CD8-positive, alpha-beta memory T cell (primary cell): ENCODE measurements at regions not wholly inside any gene's neighbourhood (a gene's known extent, or its start where the extent isn't known, plus 50 kb on each side); places are given as distances from the start of the nearest gene placed in this dataset.

Experiments
- CTCF ChIA-PET: fragments of 350-600 bp; sonication (Branson Sonifier 250); formaldehyde crosslinking; loops from one replicate; lab custom pipeline; 2021; ENCODE audit warnings: antibody characterized with exemption; lab: Charles Lee
- POLR2A ChIA-PET: fragments of 350-600 bp; sonication (Branson Sonifier 250); formaldehyde crosslinking; loops from one replicate; lab custom pipeline; 2021; ENCODE audit warnings: antibody characterized with exemption; lab: Charles Lee
- DNase-seq, 5 donors: peaks; one replicate each; pipeline versions ENCODE4 v3.0.0 to v3.0.0-alpha.2; 2020 to 2022; ENCODE audit warnings: mixed read lengths in 1 of 5
- H3K27ac ChIP-seq: one replicate; pipeline ENCODE4 v1.7.0; 2013; ENCODE audit warnings: low read depth, mild to moderate bottlenecking, low read length, moderate library complexity
- H3K27me3 ChIP-seq: 2 replicates; pipeline ENCODE4 v1.7.0; 2013; ENCODE audit warnings: low read length, mild to moderate bottlenecking; ENCODE audit not compliant: insufficient read depth, poor library complexity, severe bottlenecking
- H3K36me3 ChIP-seq: 2 replicates; pipeline ENCODE4 v1.7.0; 2013; ENCODE audit warnings: mild to moderate bottlenecking, low read length, moderate library complexity; ENCODE audit not compliant: insufficient read depth
- H3K4me1 ChIP-seq: 2 replicates; pipeline ENCODE4 v1.7.0; 2013; ENCODE audit warnings: mild to moderate bottlenecking, low read length, moderate library complexity; ENCODE audit not compliant: insufficient read depth
- H3K4me3 ChIP-seq: 2 replicates; pipeline ENCODE4 v1.7.0; 2013; ENCODE audit warnings: mild to moderate bottlenecking, low read length
- H3K9me3 ChIP-seq: 2 replicates; pipeline ENCODE4 v1.7.0; 2013; ENCODE audit warnings: mild to moderate bottlenecking, low read length
- H3K27ac Mint-ChIP-seq, 8 donors: one replicate each; pipeline ENCODE4 v1.8.0; 2020 to 2021; ENCODE audit warnings: mixed read lengths in 8 of 8, mild to moderate bottlenecking in 6 of 8, inconsistent platforms in 3 of 8, moderate library complexity in 3 of 8
- H3K27me3 Mint-ChIP-seq, 2 donors: one replicate each; pipeline ENCODE4 v1.8.0; 2020 to 2021; ENCODE audit warnings: mixed read lengths in 2 of 2, mild to moderate bottlenecking in 1 of 2, moderate library complexity in 1 of 2
- H3K36me3 Mint-ChIP-seq, 3 donors: one replicate each; pipeline ENCODE4 v1.8.0; 2020 to 2021; ENCODE audit warnings: mixed read lengths in 3 of 3, inconsistent platforms in 1 of 3, mild to moderate bottlenecking in 1 of 3
- H3K4me1 Mint-ChIP-seq, 3 donors: one replicate each; pipeline ENCODE4 v1.8.0; 2020 to 2021; ENCODE audit warnings: mixed read lengths in 3 of 3, inconsistent platforms in 1 of 3, mild to moderate bottlenecking in 1 of 3
- H3K4me3 Mint-ChIP-seq, 7 donors: one replicate each; pipeline ENCODE4 v1.8.0; 2020 to 2021; ENCODE audit warnings: mixed read lengths in 7 of 7, mild to moderate bottlenecking in 6 of 7, moderate library complexity in 4 of 7, inconsistent platforms in 2 of 7
- H3K9me3 Mint-ChIP-seq, 5 donors: one replicate each; pipeline ENCODE4 v1.8.0; 2020 to 2022; ENCODE audit warnings: mixed read lengths in 5 of 5, mild to moderate bottlenecking in 3 of 5, moderate library complexity in 2 of 5, inconsistent platforms in 1 of 5

DNA sequence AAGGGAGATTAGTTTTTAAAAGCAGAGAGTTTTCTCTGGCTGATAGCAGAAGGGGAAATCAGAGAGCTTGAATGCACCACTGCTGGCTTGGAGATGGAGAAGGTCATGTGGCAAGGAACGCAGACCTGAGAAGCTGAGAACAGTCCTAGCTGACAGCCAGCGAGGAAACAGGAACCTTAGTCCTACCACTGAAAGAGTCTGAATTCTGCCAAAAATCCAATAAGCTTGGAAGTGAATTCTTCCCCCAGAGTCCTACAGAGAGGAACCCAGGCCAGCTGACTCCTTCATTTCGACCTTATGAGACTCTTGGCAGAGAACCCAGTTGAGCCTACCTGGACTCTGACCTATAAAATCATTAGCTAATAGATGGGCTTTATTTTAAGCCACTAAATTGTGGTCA is 371.9 kb upstream of the TNP1 start:
- Mint-ChIP-seq H3K27me3 (peaks cover 0 to 2% of the 10 kb centered on the region in 2 donors), H3K27ac (no peak overlapping the region), H3K4me3 (no peak overlapping the region), H3K36me3 (no peaks in the 10 kb centered on the region), H3K9me3 (peaks cover 0 to 9% (median 5%) of the 10 kb centered on the region in 5 donors), H3K4me1 (no peaks in the 10 kb centered on the region)
- ChIA-PET POLR2A (no interaction called here), CTCF (no interaction called here)
- no peak overlapping the region for H3K27ac ChIP-seq
- DNase-seq, result no peak
- H3K9me3 ChIP-seq, result no peaks in the 10 kb centered on the region
- no peak overlapping the region for H3K4me3 ChIP-seq
- no peaks in the 10 kb centered on the region for H3K4me1 ChIP-seq
- H3K36me3 ChIP-seq, result no peaks in the 10 kb centered on the region
- no peaks in the 10 kb centered on the region for H3K27me3 ChIP-seq

DNA sequence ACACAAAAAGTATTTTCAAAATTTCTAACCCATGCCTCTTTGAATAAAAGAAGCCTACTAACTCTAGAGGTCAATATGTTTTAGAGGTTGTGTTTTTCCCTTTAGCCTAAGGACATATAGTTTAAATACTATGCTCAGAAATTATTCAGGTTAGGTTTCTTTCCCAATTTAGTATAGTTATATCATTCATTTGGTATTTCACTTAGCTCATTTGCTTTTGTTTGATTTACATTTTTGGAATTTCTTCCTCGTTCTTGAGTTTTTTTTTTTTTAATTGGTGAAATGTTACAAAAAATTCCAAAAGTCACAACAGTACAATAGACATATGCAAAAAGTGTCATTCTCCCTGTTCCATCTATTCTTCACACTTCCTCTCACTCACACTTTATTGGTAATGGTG is 371.3 kb upstream of the TNP1 start:
- Histone ChIP-seq H3K4me1 (no peaks in the 10 kb centered on the region), H3K4me3 (no peak overlapping the region), H3K27ac (no peak overlapping the region), H3K36me3 (no peaks in the 10 kb centered on the region), H3K9me3 (no peaks in the 10 kb centered on the region), H3K27me3 (no peaks in the 10 kb centered on the region)
- Mint-ChIP-seq H3K27ac (no peak overlapping the region), H3K4me1 (no peaks in the 10 kb centered on the region), H3K9me3 (peaks cover 0 to 4% (median under 1%) of the 10 kb centered on the region in 5 donors), H3K27me3 (peaks cover 0 to 2% of the 10 kb centered on the region in 2 donors), H3K36me3 (no peaks in the 10 kb centered on the region), H3K4me3 (no peak overlapping the region)
- no peak for DNase-seq
- ChIA-PET POLR2A (no interaction called here), CTCF (no interaction called here)

DNA sequence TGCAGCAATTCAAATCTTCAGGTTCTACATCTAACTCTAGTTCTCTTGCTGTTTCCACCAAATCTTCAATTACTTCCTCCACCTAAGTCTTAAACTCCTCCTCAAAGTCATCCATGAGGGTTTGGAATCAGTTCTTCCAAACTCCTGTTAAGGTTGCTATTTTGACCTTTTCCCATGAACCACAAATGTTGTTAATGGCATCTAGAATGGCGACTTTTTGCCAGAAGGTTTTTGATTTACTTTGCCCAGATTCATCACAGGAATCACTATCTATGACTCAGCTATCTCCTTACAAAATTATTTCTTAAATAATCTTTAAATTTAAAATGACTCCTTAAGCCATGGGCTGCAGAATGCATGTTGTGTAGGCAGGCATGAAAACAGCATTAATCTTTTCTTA is 368.9 kb upstream of the TNP1 start:
- no peaks in the 10 kb centered on the region for H3K27me3 ChIP-seq
- H3K4me3 ChIP-seq, result no peak overlapping the region
- no peak overlapping the region for H3K27ac Mint-ChIP-seq
- no peak overlapping the region for H3K4me3 Mint-ChIP-seq
- no peaks in the 10 kb centered on the region for H3K36me3 Mint-ChIP-seq
- CTCF ChIA-PET, result no interaction called here
- H3K27me3 Mint-ChIP-seq, result peaks cover 0 to 2% of the 10 kb centered on the region in 2 donors
- DNase-seq, result no peak
- no peaks in the 10 kb centered on the region for H3K9me3 ChIP-seq
- peaks cover 0 to 1% (median under 1%) of the 10 kb centered on the region in 3 donors for H3K4me1 Mint-ChIP-seq
- no peaks in the 10 kb centered on the region for H3K9me3 Mint-ChIP-seq
- no peaks in the 10 kb centered on the region for H3K4me1 ChIP-seq
- H3K36me3 ChIP-seq, result no peaks in the 10 kb centered on the region
- POLR2A ChIA-PET, result no interaction called here
- no peak overlapping the region for H3K27ac ChIP-seq

GRCh38 chr2:217227794-217228193 is 367.9 kb upstream of the TNP1 start:
- no peaks in the 10 kb centered on the region for H3K27me3 ChIP-seq
- H3K4me3 Mint-ChIP-seq, result no peak overlapping the region
- no peaks in the 10 kb centered on the region for H3K9me3 Mint-ChIP-seq
- H3K27ac Mint-ChIP-seq, result peak overlapping the region in 1 of 8 donors; percentile 7
- H3K4me1 ChIP-seq, result no peaks in the 10 kb centered on the region
- no peak for DNase-seq
- H3K36me3 ChIP-seq, result no peaks in the 10 kb centered on the region
- no peak overlapping the region for H3K4me3 ChIP-seq
- H3K27me3 Mint-ChIP-seq, result peaks cover 0 to 2% of the 10 kb centered on the region in 2 donors
- POLR2A ChIA-PET, result no interaction called here
- no peak overlapping the region for H3K27ac ChIP-seq
- H3K4me1 Mint-ChIP-seq, result peaks cover 3 to 11% (median 5%) of the 10 kb centered on the region in 3 donors
- no peaks in the 10 kb centered on the region for H3K36me3 Mint-ChIP-seq
- no peaks in the 10 kb centered on the region for H3K9me3 ChIP-seq
- CTCF ChIA-PET, result no interaction called here

DNA sequence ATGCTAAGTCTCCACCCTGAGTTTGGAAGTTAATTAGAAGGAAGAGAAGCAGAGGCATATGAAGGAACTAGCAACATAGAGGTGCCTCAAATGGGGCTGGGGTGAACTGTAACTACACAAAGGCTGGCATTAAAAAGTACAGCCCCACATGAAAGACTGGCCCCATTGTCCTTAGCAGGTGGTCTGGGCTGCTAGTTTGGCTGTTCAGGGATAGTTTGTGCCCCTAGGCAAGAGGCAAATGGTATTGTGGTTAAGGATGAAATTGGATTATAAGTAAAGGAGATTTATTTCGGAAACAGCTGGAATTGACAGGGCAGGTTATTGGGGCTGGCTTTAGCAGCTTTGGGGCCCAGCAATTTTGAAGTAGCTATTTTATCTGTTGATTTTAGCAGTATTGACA is 365.7 kb upstream of the TNP1 start:
- no peak overlapping the region for H3K4me3 Mint-ChIP-seq
- H3K27ac ChIP-seq, result no peak overlapping the region
- H3K27me3 ChIP-seq, result no peaks in the 10 kb centered on the region
- H3K4me3 ChIP-seq, result no peak overlapping the region
- H3K9me3 Mint-ChIP-seq, result no peaks in the 10 kb centered on the region
- no peak overlapping the region for H3K27ac Mint-ChIP-seq
- H3K9me3 ChIP-seq, result no peaks in the 10 kb centered on the region
- CTCF ChIA-PET, result no interaction called here
- H3K4me1 Mint-ChIP-seq, result peaks cover 6 to 17% (median 11%) of the 10 kb centered on the region in 3 donors
- H3K36me3 Mint-ChIP-seq, result no peaks in the 10 kb centered on the region
- no peaks in the 10 kb centered on the region for H3K4me1 ChIP-seq
- POLR2A ChIA-PET, result no interaction called here
- no peak for DNase-seq
- H3K27me3 Mint-ChIP-seq, result no peaks in the 10 kb centered on the region
- H3K36me3 ChIP-seq, result no peaks in the 10 kb centered on the region

DNA sequence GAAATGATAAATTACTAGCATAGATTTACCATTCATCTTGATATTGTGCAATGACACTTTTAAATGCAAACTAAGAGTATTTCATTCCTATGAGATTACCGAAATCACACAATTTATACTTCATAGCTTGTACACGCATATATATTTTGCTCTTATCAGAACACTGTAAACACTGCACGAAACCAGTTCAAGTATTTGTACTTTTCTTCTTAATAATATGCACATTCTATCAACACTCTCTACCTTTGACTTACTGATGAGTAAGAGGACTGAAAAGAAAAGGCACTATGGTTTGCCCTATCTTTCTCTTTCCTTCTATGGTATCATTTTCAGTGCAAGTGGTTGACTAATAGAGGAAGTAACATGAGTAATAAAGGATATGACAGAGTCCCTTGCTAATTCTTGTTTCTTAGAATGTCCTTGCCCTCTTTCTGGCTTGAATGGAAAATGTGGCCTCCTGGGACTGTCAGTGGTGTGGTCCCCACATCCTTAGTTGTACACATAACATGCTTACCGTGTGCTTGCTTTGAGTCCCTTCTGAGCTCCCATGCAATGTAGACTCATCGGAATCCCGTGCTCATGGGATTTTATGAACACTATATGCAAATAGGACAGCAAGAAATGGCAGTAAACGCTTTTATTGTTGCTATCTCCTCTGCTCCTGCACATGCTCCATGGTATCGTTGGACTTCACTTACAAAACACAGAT is 363.5 kb upstream of the TNP1 start:
- Mint-ChIP-seq H3K27me3 (no peaks in the 10 kb centered on the region), H3K27ac (peak overlapping the region in 1 of 8 donors; percentile 3), H3K9me3 (no peaks in the 10 kb centered on the region), H3K36me3 (no peaks in the 10 kb centered on the region), H3K4me3 (peak overlapping the region in 2 of 7 donors; percentile 12 to 33), H3K4me1 (peaks cover 6 to 17% (median 11%) of the 10 kb centered on the region in 3 donors)
- ChIA-PET POLR2A (no interaction called here), CTCF (no interaction called here)
- H3K27ac ChIP-seq, result no peak overlapping the region
- H3K4me1 ChIP-seq, result no peaks in the 10 kb centered on the region
- no peaks in the 10 kb centered on the region for H3K9me3 ChIP-seq
- DNase-seq, result no peak
- no peak overlapping the region for H3K4me3 ChIP-seq
- no peaks in the 10 kb centered on the region for H3K36me3 ChIP-seq
- no peaks in the 10 kb centered on the region for H3K27me3 ChIP-seq

DNA sequence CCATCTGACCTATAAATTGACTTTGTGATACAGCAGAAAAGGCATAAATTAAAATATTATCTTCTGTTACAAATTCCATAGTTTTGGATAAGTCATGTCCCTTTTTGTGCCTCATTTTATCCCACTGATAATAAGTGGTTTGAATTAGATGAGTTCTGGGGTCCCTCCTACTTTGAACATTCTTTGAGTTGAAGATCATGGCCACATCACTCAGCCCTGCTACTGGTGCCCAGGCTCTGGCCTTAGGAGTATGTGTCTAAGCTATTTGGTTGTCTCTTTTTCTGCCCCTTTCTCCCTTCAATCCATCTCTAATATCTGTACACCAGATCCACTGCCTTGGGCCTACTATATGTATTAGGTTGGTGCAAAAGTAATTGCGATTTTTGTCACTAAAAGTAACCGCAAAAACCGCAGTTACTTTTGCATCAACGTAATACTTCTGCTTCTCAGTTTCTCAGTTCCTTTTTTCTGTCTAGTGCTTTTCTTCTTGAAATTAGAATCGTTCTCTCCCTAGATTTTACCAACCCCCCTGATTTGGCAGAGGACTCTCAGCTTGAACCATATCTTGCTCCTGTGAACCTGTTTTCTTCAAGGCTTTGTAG is 362.5 kb upstream of the TNP1 start:
- Histone ChIP-seq H3K4me3 (no peak overlapping the region), H3K27me3 (no peaks in the 10 kb centered on the region), H3K4me1 (no peaks in the 10 kb centered on the region), H3K9me3 (no peaks in the 10 kb centered on the region), H3K36me3 (no peaks in the 10 kb centered on the region), H3K27ac (no peak overlapping the region)
- Mint-ChIP-seq H3K4me3 (no peak overlapping the region), H3K4me1 (peaks cover 6 to 17% (median 11%) of the 10 kb centered on the region in 3 donors), H3K9me3 (no peaks in the 10 kb centered on the region), H3K27me3 (no peaks in the 10 kb centered on the region), H3K36me3 (no peaks in the 10 kb centered on the region), H3K27ac (peak overlapping the region in 1 of 8 donors; percentile 16)
- no peak for DNase-seq
- POLR2A ChIA-PET, result no interaction called here
- CTCF ChIA-PET, result no interaction called here

GRCh38 chr2:217220228-217221013 is 360.6 kb upstream of the TNP1 start:
- Mint-ChIP-seq H3K36me3 (no peaks in the 10 kb centered on the region), H3K27me3 (no peaks in the 10 kb centered on the region), H3K27ac (no peak overlapping the region), H3K4me1 (peaks cover 6 to 17% (median 11%) of the 10 kb centered on the region in 3 donors), H3K4me3 (no peak overlapping the region), H3K9me3 (no peaks in the 10 kb centered on the region)
- H3K27me3 ChIP-seq, result no peaks in the 10 kb centered on the region
- H3K9me3 ChIP-seq, result no peaks in the 10 kb centered on the region
- no peaks in the 10 kb centered on the region for H3K4me1 ChIP-seq
- H3K36me3 ChIP-seq, result no peaks in the 10 kb centered on the region
- H3K4me3 ChIP-seq, result no peak overlapping the region
- ChIA-PET CTCF (no interaction called here), POLR2A (no interaction called here)
- DNase-seq, result no peak
- no peak overlapping the region for H3K27ac ChIP-seq
